ENCODE measurements at regions not wholly inside any gene's neighbourhood (a gene's known extent, or its start where the extent isn't known, plus 50 kb on each side); places are given as distances from the start of the nearest gene placed in this dataset.
A peak's percentile ranks its signal among the peaks of the same experiment; 100 is the strongest.

DNA sequence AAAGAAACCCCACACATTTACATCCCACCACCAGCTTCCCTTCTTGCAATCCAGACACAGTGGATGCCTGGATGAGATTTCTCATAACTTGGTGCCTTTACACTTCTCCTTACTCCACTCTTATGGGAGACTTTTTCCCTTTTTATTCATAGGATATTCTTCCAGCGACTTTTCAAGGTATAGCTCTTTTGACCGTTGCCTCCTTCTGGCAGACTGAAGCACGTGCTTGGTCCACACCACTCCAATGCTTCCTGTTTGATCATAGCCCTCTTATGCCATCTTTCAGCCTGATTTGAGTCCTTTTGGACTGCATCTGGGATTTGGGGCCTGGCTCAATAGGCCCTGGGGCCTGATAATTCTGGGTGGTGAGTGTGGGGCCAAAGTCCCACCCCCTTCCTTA lies 87.7 kb downstream of the ERCC5 start:
- peak overlapping the region; percentile 36 for H3K27ac ChIP-seq
- peaks cover 15% of the 10 kb centered on the region for H3K4me1 ChIP-seq (ENCODE audit: insufficient read depth)
- no peaks in the 10 kb centered on the region for H3K9me2 ChIP-seq (replicated peaks; ENCODE audit: insufficient read depth)
- H2AFZ ChIP-seq = no peak overlapping the region
- no peak overlapping the region for H3K4me3 ChIP-seq
- no peaks in the 10 kb centered on the region for H3K36me3 ChIP-seq (replicated peaks; ENCODE audit: insufficient read depth, low read depth)
- H3K4me2 ChIP-seq = no peak overlapping the region
- TF ChIP-seq, protein P1, sequence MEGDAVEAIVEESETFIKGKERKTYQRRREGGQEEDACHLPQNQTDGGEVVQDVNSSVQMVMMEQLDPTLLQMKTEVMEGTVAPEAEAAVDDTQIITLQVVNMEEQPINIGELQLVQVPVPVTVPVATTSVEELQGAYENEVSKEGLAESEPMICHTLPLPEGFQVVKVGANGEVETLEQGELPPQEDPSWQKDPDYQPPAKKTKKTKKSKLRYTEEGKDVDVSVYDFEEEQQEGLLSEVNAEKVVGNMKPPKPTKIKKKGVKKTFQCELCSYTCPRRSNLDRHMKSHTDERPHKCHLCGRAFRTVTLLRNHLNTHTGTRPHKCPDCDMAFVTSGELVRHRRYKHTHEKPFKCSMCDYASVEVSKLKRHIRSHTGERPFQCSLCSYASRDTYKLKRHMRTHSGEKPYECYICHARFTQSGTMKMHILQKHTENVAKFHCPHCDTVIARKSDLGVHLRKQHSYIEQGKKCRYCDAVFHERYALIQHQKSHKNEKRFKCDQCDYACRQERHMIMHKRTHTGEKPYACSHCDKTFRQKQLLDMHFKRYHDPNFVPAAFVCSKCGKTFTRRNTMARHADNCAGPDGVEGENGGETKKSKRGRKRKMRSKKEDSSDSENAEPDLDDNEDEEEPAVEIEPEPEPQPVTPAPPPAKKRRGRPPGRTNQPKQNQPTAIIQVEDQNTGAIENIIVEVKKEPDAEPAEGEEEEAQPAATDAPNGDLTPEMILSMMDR (IDR thresholded peaks at IDR 0.05; ENCODE audit: poor library complexity) = no peak
- TF ChIP-seq EZH2 (IDR thresholded peaks at IDR 0.05; ENCODE audit: borderline replicate concordance) (no peak), EZH2phosphoT487 (IDR thresholded peaks at IDR 0.05; ENCODE audit: low read depth, severe bottlenecking, unreplicated experiment) (no peak)
- H3K27me3 ChIP-seq = no peaks in the 10 kb centered on the region
- H3K79me2 ChIP-seq = no peaks in the 10 kb centered on the region
- 95% methylated on average over 3 of the region's 3 CpGs for WGBS (ENCODE audit: low lambda C conversion rate, missing lambda C conversion rate)
- H3K9me3 ChIP-seq (ENCODE audit: low read depth) = no peaks in the 10 kb centered on the region
- DNase-seq (ENCODE audit: low spot score) = no peak
- H4K20me1 ChIP-seq (ENCODE audit: insufficient read depth, poor library complexity, severe bottlenecking) = no peaks in the 10 kb centered on the region

DNA sequence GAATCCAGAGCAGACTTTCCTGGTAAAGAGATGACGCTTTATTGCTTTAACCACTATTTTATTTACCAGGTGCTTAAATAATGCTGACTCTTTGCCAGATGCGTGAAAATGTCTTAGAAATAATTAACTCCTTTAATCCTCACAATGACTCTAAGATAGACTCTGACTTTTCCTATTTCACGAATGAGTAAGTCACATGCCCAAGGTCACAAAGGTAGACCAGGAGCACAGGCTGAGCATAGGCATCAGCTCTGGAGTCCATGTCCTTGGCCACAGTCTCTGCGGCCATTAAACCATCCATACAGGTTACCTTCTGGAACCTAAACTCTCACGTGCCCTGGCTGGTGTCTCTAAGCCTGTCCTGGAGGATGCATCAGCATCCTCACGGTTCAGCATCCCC lies 87.3 kb downstream of the ERCC5 start:
- no peaks in the 10 kb centered on the region for H3K9me2 ChIP-seq (replicated peaks; ENCODE audit: insufficient read depth)
- WGBS (ENCODE audit: low lambda C conversion rate, missing lambda C conversion rate) = 80% methylated on average over 6 of the region's 6 CpGs
- no peak for TF ChIP-seq EZH2phosphoT487 (IDR thresholded peaks at IDR 0.05; ENCODE audit: low read depth, severe bottlenecking, unreplicated experiment)
- TF ChIP-seq, protein P1 (IDR thresholded peaks at IDR 0.05; ENCODE audit: poor library complexity) = no peak
- TF ChIP-seq EZH2 (IDR thresholded peaks at IDR 0.05; ENCODE audit: borderline replicate concordance) = no peak
- no peak overlapping the region for H3K4me3 ChIP-seq
- no peak overlapping the region for H2AFZ ChIP-seq
- H3K79me2 ChIP-seq = no peaks in the 10 kb centered on the region
- H3K27me3 ChIP-seq = no peaks in the 10 kb centered on the region
- no peaks in the 10 kb centered on the region for H4K20me1 ChIP-seq (ENCODE audit: insufficient read depth, poor library complexity, severe bottlenecking)
- peaks cover 15% of the 10 kb centered on the region for H3K4me1 ChIP-seq (ENCODE audit: insufficient read depth)
- H3K27ac ChIP-seq = peak overlapping the region; percentile 78
- peak; percentile 14 for DNase-seq (ENCODE audit: low spot score)
- no peaks in the 10 kb centered on the region for H3K9me3 ChIP-seq (ENCODE audit: low read depth)
- H3K36me3 ChIP-seq (replicated peaks; ENCODE audit: insufficient read depth, low read depth) = no peaks in the 10 kb centered on the region
- no peak overlapping the region for H3K4me2 ChIP-seq

DNA sequence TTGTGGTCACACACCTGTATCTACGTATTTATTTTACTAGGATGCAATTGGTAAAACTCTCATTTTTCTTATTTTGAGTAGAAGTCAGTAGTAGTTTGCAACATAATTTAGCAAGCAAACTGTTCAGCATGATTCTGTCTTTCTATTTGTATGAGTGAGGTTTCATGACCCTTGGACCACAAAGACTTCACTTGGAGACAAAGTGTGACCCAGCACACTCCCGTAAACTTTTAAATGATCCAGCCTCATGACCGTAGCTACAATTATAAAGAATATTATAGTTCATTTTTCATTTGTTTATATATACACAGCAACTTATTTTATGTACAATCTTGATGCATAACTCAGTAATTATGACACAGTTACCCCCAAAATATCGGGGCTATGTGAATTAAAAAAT lies 86.5 kb downstream of the ERCC5 start:
- Histone ChIP-seq H3K79me2 (no peaks in the 10 kb centered on the region), H4K20me1 (ENCODE audit: insufficient read depth, poor library complexity, severe bottlenecking) (no peaks in the 10 kb centered on the region), H3K9me2 (replicated peaks; ENCODE audit: insufficient read depth) (no peaks in the 10 kb centered on the region), H3K36me3 (replicated peaks; ENCODE audit: insufficient read depth, low read depth) (no peaks in the 10 kb centered on the region), H3K27ac (peak overlapping the region; percentile 78), H3K4me1 (ENCODE audit: insufficient read depth) (peaks cover 15% of the 10 kb centered on the region), H3K27me3 (no peaks in the 10 kb centered on the region), H3K4me3 (no peak overlapping the region), H2AFZ (no peak overlapping the region), H3K4me2 (peak overlapping the region; percentile 38), H3K9me3 (ENCODE audit: low read depth) (no peaks in the 10 kb centered on the region)
- 74% methylated on average over 4 of the region's 4 CpGs for WGBS (ENCODE audit: low lambda C conversion rate, missing lambda C conversion rate)
- DNase-seq (ENCODE audit: low spot score) = no peak
- TF ChIP-seq EZH2 (IDR thresholded peaks at IDR 0.05; ENCODE audit: borderline replicate concordance) (no peak), EZH2phosphoT487 (IDR thresholded peaks at IDR 0.05; ENCODE audit: low read depth, severe bottlenecking, unreplicated experiment) (no peak)
- TF ChIP-seq, protein P1 (IDR thresholded peaks at IDR 0.05; ENCODE audit: poor library complexity) = no peak

DNA sequence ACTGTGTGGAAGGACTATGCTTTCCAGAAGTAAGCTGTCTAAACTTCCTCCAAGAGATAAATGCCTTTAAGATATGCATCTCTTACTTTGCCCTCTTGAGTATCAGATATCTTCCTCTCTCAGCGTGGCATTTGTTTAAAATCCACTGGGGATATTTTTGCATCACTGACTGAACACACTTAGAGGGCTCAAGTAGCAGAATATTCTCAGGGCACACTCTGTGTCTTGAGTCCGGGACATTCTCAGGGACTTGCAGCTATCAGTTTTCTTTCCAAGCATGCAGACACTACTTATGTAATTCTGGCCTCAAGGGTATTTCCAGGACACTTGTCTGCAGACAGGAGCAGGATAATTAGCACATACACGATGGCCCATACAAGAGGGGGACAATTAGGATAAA lies 84.7 kb downstream of the ERCC5 start:
- Histone ChIP-seq H3K4me3 (no peak overlapping the region), H2AFZ (no peak overlapping the region), H4K20me1 (ENCODE audit: insufficient read depth, poor library complexity, severe bottlenecking) (no peaks in the 10 kb centered on the region), H3K27me3 (no peaks in the 10 kb centered on the region), H3K27ac (peak overlapping the region; percentile 91), H3K4me2 (no peak overlapping the region), H3K9me2 (replicated peaks; ENCODE audit: insufficient read depth) (no peaks in the 10 kb centered on the region), H3K79me2 (no peaks in the 10 kb centered on the region), H3K36me3 (replicated peaks; ENCODE audit: insufficient read depth, low read depth) (no peaks in the 10 kb centered on the region), H3K4me1 (ENCODE audit: insufficient read depth) (peaks cover 15% of the 10 kb centered on the region), H3K9me3 (ENCODE audit: low read depth) (no peaks in the 10 kb centered on the region)
- TF ChIP-seq EZH2phosphoT487 (IDR thresholded peaks at IDR 0.05; ENCODE audit: low read depth, severe bottlenecking, unreplicated experiment) (no peak), EZH2 (IDR thresholded peaks at IDR 0.05; ENCODE audit: borderline replicate concordance) (no peak)
- TF ChIP-seq, protein P1 (IDR thresholded peaks at IDR 0.05; ENCODE audit: poor library complexity) = no peak
- no peak for DNase-seq (ENCODE audit: low spot score)
- 62% methylated on average over 3 of the region's 3 CpGs for WGBS (ENCODE audit: low lambda C conversion rate, missing lambda C conversion rate)

Data from hepatocyte (in vitro differentiated cells).